K562 (cell line): ENCODE measurements at regions not wholly inside any gene's neighbourhood (a gene's known extent, or its start where the extent isn't known, plus 50 kb on each side); places are given as distances from the start of the nearest gene placed in this dataset.

Experiments used
- ATAC-seq: fragments of 200-7000 bp; cut with Tn5 transposase; 3 replicates; pipeline ENCODE4 v1.9.1; 2020; ENCODE audit warnings: moderate library complexity
- BruUV-seq: library from RNA; stranded (reverse); fragments of 400-500 nt; replicated peaks from 2 replicates; lab custom pipeline; 2021; lab: Mats Ljungman, UMichigan
- CTCF ChIA-PET: fragments of 300-600 bp; formaldehyde crosslinking; extraction: SDS; loops from one replicate; lab custom pipeline; 2021; ENCODE audit warnings: low intra/inter-chr PET ratio; lab: Yijun Ruan, JAX
- POLR2A ChIA-PET: fragments of 300-600, 350-650 bp; sonication (Branson Sonifier 250); formaldehyde crosslinking; extraction: SDS; loops from one replicate; lab custom pipeline; 2021; ENCODE audit warnings: antibody characterized with exemption, inconsistent platforms; lab: Yijun Ruan, JAX
- DNase-seq, 4 experiments: peaks; one replicate each; pipeline versions ENCODE4 v3.0.0 to v3.0.0-alpha.2; 2011 to 2018; ENCODE audit warnings: low spot score in 3 of 4, mixed read lengths in 3 of 4; ENCODE audit errors: extremely low read depth in 1 of 4
- FAIRE-seq: peaks from 2 replicates; lab custom pipeline; 2011; peaks lifted over from hg19 to GRCh38; lab: Jason Lieb, UNC
- H2AFZ ChIP-seq: 2 replicates; pipeline ENCODE4 v1.6.0; 2011; ENCODE audit warnings: low read depth, low read length, control low read depth, inconsistent platforms
- H3K27ac ChIP-seq: fragments of 200-600 bp; 3 replicates; pipeline ENCODE4 v1.8.0; 2011; ENCODE audit warnings: low read depth, mild to moderate bottlenecking, control low read depth, inconsistent platforms, low read length, moderate library complexity, mixed read lengths; ENCODE audit errors: extremely low read depth
- H3K27me3 ChIP-seq, 2 experiments: fragments of 300-600 bp in 1 of 2; 2 replicates in 1 of 2; 3 replicates in 1 of 2; pipeline versions ENCODE4 v1.6.0 to v1.8.0; 2011; ENCODE audit warnings: inconsistent platforms in 2 of 2, low read length in 2 of 2, mild to moderate bottlenecking in 1 of 2, mixed read lengths in 1 of 2, moderate library complexity in 1 of 2; ENCODE audit not compliant: control insufficient read depth in 2 of 2, insufficient read depth in 2 of 2
- H3K36me3 ChIP-seq: fragments of 300-600 bp; 3 replicates; pipeline ENCODE4 v1.8.0; 2011; ENCODE audit warnings: mild to moderate bottlenecking, low read length, inconsistent platforms; ENCODE audit not compliant: control insufficient read depth, insufficient read depth
- H3K4me1 ChIP-seq, 2 experiments: fragments of 200-600 bp in 1 of 2; replicated peaks in 1 of 2; 2 replicates in 1 of 2; 3 replicates in 1 of 2; pipeline versions ENCODE4 v1.5.1 to v1.8.0; 2011; ENCODE audit warnings: inconsistent platforms in 2 of 2, low read length in 2 of 2, mild to moderate bottlenecking in 1 of 2, mixed read lengths in 1 of 2, moderate library complexity in 1 of 2; ENCODE audit not compliant: control insufficient read depth in 2 of 2, insufficient read depth in 2 of 2
- H3K4me2 ChIP-seq: 2 replicates; pipeline ENCODE4 v1.6.1; 2011; ENCODE audit warnings: low read length, control low read depth, inconsistent platforms, mixed read lengths; ENCODE audit not compliant: insufficient read depth
- H3K4me3 ChIP-seq: fragments of 200-600 bp; sonication (generic), shearing (Covaris generic); 2 replicates; pipeline ENCODE4 v1.5.1; 2016; ENCODE audit warnings: control low read depth, inconsistent platforms
- H3K79me2 ChIP-seq: fragments of 200-600 bp; 3 replicates; pipeline ENCODE4 v1.8.0; 2011; ENCODE audit warnings: low read length, inconsistent platforms; ENCODE audit not compliant: control insufficient read depth, insufficient read depth
- H3K9ac ChIP-seq, 2 experiments: 2 replicates each; pipeline versions ENCODE4 v1.6.0 to v1.6.1; 2011; ENCODE audit warnings: low read depth in 2 of 2, low read length in 2 of 2, control low read depth in 1 of 2, inconsistent platforms in 1 of 2, mild to moderate bottlenecking in 1 of 2, mixed read lengths in 1 of 2; ENCODE audit not compliant: insufficient read depth in 1 of 2
- H3K9me1 ChIP-seq: one replicate; pipeline ENCODE4 v1.6.0; 2011; ENCODE audit warnings: inconsistent platforms, mild to moderate bottlenecking, low read length, moderate library complexity; ENCODE audit not compliant: control insufficient read depth, insufficient read depth
- H3K9me3 ChIP-seq: replicated peaks from 2 replicates; pipeline ENCODE4 v1.5.1; 2011; ENCODE audit warnings: low read depth, low read length, inconsistent platforms; ENCODE audit not compliant: control insufficient read depth, insufficient read depth
- H4K20me1 ChIP-seq: replicated peaks from 2 replicates; pipeline ENCODE4 v1.6.1; 2011; ENCODE audit warnings: low read length, inconsistent platforms, mixed read lengths; ENCODE audit not compliant: control insufficient read depth, insufficient read depth
- BACH1 ChIP-seq: fragments of 200-800 bp; sonication (Bioruptor generic); IDR thresholded peaks from 2 replicates; pipeline ENCODE4 v1.6.1; 2016; ENCODE audit warnings: missing genetic modification characterization, missing compliant biosample characterization
- BMI1 ChIP-seq: fragments of 150-350 bp; IDR thresholded peaks from 2 replicates; pipeline ENCODE4 v1.6.1; 2014; ENCODE audit warnings: low read length
- MTA1 ChIP-seq: fragments of 450-650 bp; IDR thresholded peaks from 2 replicates; pipeline ENCODE4 v1.6.1; 2017; ENCODE audit warnings: borderline replicate concordance
- MTF1 ChIP-seq: fragments of 250-450 bp; sonication (Bioruptor Pico); IDR thresholded peaks from 2 replicates; pipeline ENCODE4 v1.9.0; 2021; ENCODE audit warnings: moderate library complexity, mild to moderate bottlenecking, inconsistent platforms, borderline replicate concordance
- NBN ChIP-seq: fragments of 450-650 bp; IDR thresholded peaks from 2 replicates; pipeline ENCODE4 v1.6.1; 2016; ENCODE audit warnings: low read depth, mild to moderate bottlenecking
- RBM34 ChIP-seq: fragments of 200-400 bp; formaldehyde crosslinking; IDR thresholded peaks from 2 replicates; pipeline ENCODE4 v1.6.1; 2018; ENCODE audit warnings: low read length, borderline replicate concordance; ENCODE audit not compliant: insufficient read depth
- U2AF2 ChIP-seq: fragments of 200-400 bp; formaldehyde crosslinking; optimal IDR thresholded peaks from 2 replicates; pipeline ENCODE3; 2017; ENCODE audit warnings: low read depth, mild to moderate bottlenecking, low read length
- ZKSCAN8 ChIP-seq: fragments of 200-800 bp; sonication (Bioruptor generic); IDR thresholded peaks from 2 replicates; pipeline ENCODE4 v1.6.1; 2016; ENCODE audit warnings: missing genetic modification characterization, missing compliant biosample characterization
- ZNF143 ChIP-seq: sonication (generic); formaldehyde crosslinking; IDR thresholded peaks from 2 replicates; pipeline ENCODE4 v1.9.0; 2022; ENCODE audit warnings: mild to moderate bottlenecking, missing genetic modification reagents
- ZNF77 ChIP-seq: fragments of 250-450 bp; sonication (Bioruptor Pico); IDR thresholded peaks from 2 replicates; pipeline ENCODE4 v1.5.0; 2020
- WGBS: fragments of 100-300 bp; shearing (Covaris generic); methylation state at CpG from one replicate; pipeline ENCODE4 v1.1.6; 2016; ENCODE audit warnings: low coverage, mixed read lengths; ENCODE audit not compliant: insufficient coverage; ENCODE audit errors: missing lambda C conversion rate; 5-methylcytosine and 5-hydroxymethylcytosine counted together
- in situ Hi-C: fragments of 300-500 bp; cut with MboI; formaldehyde crosslinking; loops from 4 replicates; pipeline ENCODE4 v1.15.0; 2018; ENCODE audit warnings: inconsistent platforms, mixed read lengths
- intact Hi-C: fragments of 100-400 bp; cut with micrococcal nuclease; formaldehyde crosslinking; loops from 2 replicates; pipeline ENCODE4 v1.14.2; 2022
- TF ChIP-seq, protein P1 (sequence below): sonication (generic); formaldehyde crosslinking; IDR thresholded peaks from 2 replicates; pipeline ENCODE4 v1.8.0; 2022; ENCODE audit warnings: mild to moderate bottlenecking, missing genetic modification reagents, borderline replicate concordance
- TF ChIP-seq, protein P2 (sequence below): fragments of 450-650 bp; formaldehyde crosslinking; IDR thresholded peaks from 2 replicates; pipeline ENCODE4 v1.4.0; 2020; ENCODE audit warnings: mild to moderate bottlenecking, moderate library complexity

DNA sequence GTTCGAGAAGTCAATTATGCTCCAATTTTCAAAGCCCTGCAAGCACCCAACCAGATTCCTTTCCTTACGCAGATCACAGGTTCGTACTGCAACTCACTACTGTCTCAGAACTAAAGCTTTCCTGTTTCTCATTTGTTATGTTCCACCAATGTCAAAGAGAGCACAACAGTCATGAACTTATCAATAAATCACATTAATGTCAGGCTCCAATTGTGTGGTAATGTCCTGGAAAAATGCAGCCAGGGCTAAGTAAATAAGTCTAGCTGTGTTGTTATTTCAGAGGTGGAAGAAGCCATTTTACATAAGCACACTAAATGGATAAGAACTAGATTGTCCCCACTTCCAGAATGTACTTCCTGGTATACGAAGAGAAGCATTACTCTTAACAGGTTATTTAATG lies 488.6 kb upstream of the PTGER4 start:
- in situ Hi-C loops (no loop called here), intact Hi-C loops (no loop called here)
- H3K27ac ChIP-seq = no peak overlapping the region
- no peaks in the 10 kb centered on the region for H3K27me3 ChIP-seq
- FAIRE-seq = no peak
- ChIA-PET CTCF (no interaction called here), POLR2A (no interaction called here)
- H4K20me1 ChIP-seq = no peaks in the 10 kb centered on the region
- no peak overlapping the region for H3K4me3 ChIP-seq
- H3K4me2 ChIP-seq = no peak overlapping the region
- no peaks in the 10 kb centered on the region for H3K9me1 ChIP-seq
- TF ChIP-seq ZKSCAN8 = no peak
- no peak for TF ChIP-seq RBM34
- TF ChIP-seq NBN = no peak
- no peak for TF ChIP-seq ZNF143 (CRISPR knock-in tag)
- no peak for TF ChIP-seq MTA1
- no peak for TF ChIP-seq BACH1 (tag)
- TF ChIP-seq, protein P1, sequence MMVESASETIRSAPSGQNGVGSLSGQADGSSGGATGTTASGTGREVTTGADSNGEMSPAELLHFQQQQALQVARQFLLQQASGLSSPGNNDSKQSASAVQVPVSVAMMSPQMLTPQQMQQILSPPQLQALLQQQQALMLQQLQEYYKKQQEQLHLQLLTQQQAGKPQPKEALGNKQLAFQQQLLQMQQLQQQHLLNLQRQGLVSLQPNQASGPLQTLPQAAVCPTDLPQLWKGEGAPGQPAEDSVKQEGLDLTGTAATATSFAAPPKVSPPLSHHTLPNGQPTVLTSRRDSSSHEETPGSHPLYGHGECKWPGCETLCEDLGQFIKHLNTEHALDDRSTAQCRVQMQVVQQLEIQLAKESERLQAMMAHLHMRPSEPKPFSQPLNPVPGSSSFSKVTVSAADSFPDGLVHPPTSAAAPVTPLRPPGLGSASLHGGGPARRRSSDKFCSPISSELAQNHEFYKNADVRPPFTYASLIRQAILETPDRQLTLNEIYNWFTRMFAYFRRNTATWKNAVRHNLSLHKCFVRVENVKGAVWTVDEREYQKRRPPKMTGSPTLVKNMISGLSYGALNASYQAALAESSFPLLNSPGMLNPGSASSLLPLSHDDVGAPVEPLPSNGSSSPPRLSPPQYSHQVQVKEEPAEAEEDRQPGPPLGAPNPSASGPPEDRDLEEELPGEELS = no peak
- no peak for TF ChIP-seq ZNF77 (CRISPR knock-in tag)
- no peak for TF ChIP-seq U2AF2
- TF ChIP-seq, protein P2, sequence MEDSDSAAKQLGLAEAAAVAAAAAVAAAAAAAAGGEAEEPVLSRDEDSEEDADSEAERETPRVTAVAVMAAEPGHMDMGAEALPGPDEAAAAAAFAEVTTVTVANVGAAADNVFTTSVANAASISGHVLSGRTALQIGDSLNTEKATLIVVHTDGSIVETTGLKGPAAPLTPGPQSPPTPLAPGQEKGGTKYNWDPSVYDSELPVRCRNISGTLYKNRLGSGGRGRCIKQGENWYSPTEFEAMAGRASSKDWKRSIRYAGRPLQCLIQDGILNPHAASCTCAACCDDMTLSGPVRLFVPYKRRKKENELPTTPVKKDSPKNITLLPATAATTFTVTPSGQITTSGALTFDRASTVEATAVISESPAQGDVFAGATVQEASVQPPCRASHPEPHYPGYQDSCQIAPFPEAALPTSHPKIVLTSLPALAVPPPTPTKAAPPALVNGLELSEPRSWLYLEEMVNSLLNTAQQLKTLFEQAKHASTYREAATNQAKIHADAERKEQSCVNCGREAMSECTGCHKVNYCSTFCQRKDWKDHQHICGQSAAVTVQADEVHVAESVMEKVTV (CRISPR knock-in tag) = no peak
- no peak for TF ChIP-seq BMI1
- TF ChIP-seq MTF1 (CRISPR knock-in tag) = no peak
- H3K79me2 ChIP-seq = no peaks in the 10 kb centered on the region
- no peaks in the 10 kb centered on the region for H3K4me1 ChIP-seq
- no peak for DNase-seq
- no peak overlapping the region for H2AFZ ChIP-seq
- 0% methylated on average over 4 of the region's 4 CpGs for WGBS
- no peaks in the 10 kb centered on the region for H3K9me3 ChIP-seq
- BruUV-seq = no TSS peak
- no peaks in the 10 kb centered on the region for H3K36me3 ChIP-seq
- H3K9ac ChIP-seq = no peak overlapping the region
- no peak for ATAC-seq
